ENCODE measurements at regions not wholly inside any gene's neighbourhood (a gene's known extent, or its start where the extent isn't known, plus 50 kb on each side); places are given as distances from the start of the nearest gene placed in this dataset.
"Not testable (repeated sequence)": the region's sequence is repeated elsewhere in the genome, so short reads cannot be mapped to it uniquely, and the experiment has no call there.

GRCh38 chr15:100772892-100773520 lies 106.6 kb upstream of the ALDH1A3 start:
- no peak for TF ChIP-seq EP300 (IDR thresholded peaks at IDR 0.05)
- no peak for TF ChIP-seq POLR2A (IDR thresholded peaks at IDR 0.05; ENCODE audit: low read depth)
- TF ChIP-seq POLR2AphosphoS5 (IDR thresholded peaks at IDR 0.05), result no peak
- TF ChIP-seq, protein P1, sequence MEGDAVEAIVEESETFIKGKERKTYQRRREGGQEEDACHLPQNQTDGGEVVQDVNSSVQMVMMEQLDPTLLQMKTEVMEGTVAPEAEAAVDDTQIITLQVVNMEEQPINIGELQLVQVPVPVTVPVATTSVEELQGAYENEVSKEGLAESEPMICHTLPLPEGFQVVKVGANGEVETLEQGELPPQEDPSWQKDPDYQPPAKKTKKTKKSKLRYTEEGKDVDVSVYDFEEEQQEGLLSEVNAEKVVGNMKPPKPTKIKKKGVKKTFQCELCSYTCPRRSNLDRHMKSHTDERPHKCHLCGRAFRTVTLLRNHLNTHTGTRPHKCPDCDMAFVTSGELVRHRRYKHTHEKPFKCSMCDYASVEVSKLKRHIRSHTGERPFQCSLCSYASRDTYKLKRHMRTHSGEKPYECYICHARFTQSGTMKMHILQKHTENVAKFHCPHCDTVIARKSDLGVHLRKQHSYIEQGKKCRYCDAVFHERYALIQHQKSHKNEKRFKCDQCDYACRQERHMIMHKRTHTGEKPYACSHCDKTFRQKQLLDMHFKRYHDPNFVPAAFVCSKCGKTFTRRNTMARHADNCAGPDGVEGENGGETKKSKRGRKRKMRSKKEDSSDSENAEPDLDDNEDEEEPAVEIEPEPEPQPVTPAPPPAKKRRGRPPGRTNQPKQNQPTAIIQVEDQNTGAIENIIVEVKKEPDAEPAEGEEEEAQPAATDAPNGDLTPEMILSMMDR (IDR thresholded peaks at IDR 0.05), result no peak
- Histone ChIP-seq H3K4me3 (no peak overlapping the region), H3K4me1 (no peaks in the 10 kb centered on the region), H3K27ac (replicated peaks in 1 of 4) (no peak overlapping the region), H3K36me3 (no peaks in the 10 kb centered on the region), H3K27me3 (no peaks in the 10 kb centered on the region), H3K9me3 (no peaks in the 10 kb centered on the region)
- peak; percentile 57 for DNase-seq (ENCODE audit: extremely low spot score)
- WGBS, result 94% methylated on average over 9 of the region's 9 CpGs
- intact Hi-C loops (cut with DNase I), result no loop called here

DNA sequence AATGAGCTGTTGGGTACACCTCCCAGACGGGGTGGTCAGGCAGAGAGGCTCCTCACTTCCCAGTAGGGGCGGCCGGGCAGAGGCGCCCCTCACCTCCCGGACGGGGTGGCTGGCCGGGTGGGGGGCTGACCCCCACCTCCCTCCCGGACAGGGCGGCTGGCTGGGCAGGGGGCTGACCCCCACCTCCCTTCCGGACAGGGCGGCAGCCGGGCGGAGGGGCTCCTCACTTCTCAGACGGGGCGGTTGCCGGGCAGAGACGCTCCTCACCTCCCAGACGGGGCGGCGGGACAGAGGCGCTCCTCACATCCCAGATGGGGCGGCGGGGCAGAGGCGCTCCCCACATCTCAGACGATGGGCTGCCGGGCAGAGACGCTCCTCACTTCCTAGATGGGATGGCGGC lies 105.6 kb upstream of the ALDH1A3 start:
- H3K36me3 ChIP-seq; H3K4me1 ChIP-seq; H3K4me3 ChIP-seq; H3K27me3 ChIP-seq; H3K9me3 ChIP-seq; DNase-seq (ENCODE audit: extremely low spot score); intact Hi-C loops (cut with DNase I); H3K27ac ChIP-seq (replicated peaks in 1 of 4): not testable (repeated sequence)
- WGBS, result 96% methylated on average over 8 of the region's 28 CpGs

GRCh38 chr15:100775581-100776185 lies 103.9 kb upstream of the ALDH1A3 start:
- intact Hi-C loops (cut with DNase I), result no loop called here
- DNase-seq (ENCODE audit: extremely low spot score), result peak; percentile 85
- no peak overlapping the region for H3K27ac ChIP-seq (replicated peaks in 1 of 4)

GRCh38 chr15:100777821-100778220 lies 101.8 kb upstream of the ALDH1A3 start:
- H3K4me1 ChIP-seq, result no peaks in the 10 kb centered on the region
- no peak overlapping the region for H3K4me3 ChIP-seq
- 92% methylated on average over 2 of the region's 2 CpGs for WGBS
- peaks cover 0 to 20% (median 0%) of the 10 kb centered on the region in 4 donors for H3K27me3 ChIP-seq
- no peaks in the 10 kb centered on the region for H3K36me3 ChIP-seq
- intact Hi-C loops (cut with DNase I), result no loop called here
- TF ChIP-seq POLR2A (IDR thresholded peaks at IDR 0.05; ENCODE audit: low read depth), result no peak
- TF ChIP-seq POLR2AphosphoS5 (IDR thresholded peaks at IDR 0.05), result no peak
- TF ChIP-seq, protein P1 (IDR thresholded peaks at IDR 0.05), result no peak
- TF ChIP-seq EP300 (IDR thresholded peaks at IDR 0.05), result no peak
- no peak for DNase-seq (ENCODE audit: extremely low spot score)
- no peaks in the 10 kb centered on the region for H3K9me3 ChIP-seq
- no peak overlapping the region for H3K27ac ChIP-seq (replicated peaks in 1 of 4)

More at GRCh38 chr15:100775581-100776185, 103.9 kb upstream of the ALDH1A3 start:
- WGBS, result 97% methylated on average over 12 of the region's 12 CpGs
- Histone ChIP-seq H3K27me3 (peaks cover 0 to 5% (median 0%) of the 10 kb centered on the region in 4 donors), H3K9me3 (no peaks in the 10 kb centered on the region), H3K36me3 (no peaks in the 10 kb centered on the region), H3K4me3 (no peak overlapping the region), H3K4me1 (no peaks in the 10 kb centered on the region)
- TF ChIP-seq EP300 (IDR thresholded peaks at IDR 0.05), result no peak
- TF ChIP-seq, protein P1 (IDR thresholded peaks at IDR 0.05), result no peak
- no peak for TF ChIP-seq POLR2A (IDR thresholded peaks at IDR 0.05; ENCODE audit: low read depth)

DNA sequence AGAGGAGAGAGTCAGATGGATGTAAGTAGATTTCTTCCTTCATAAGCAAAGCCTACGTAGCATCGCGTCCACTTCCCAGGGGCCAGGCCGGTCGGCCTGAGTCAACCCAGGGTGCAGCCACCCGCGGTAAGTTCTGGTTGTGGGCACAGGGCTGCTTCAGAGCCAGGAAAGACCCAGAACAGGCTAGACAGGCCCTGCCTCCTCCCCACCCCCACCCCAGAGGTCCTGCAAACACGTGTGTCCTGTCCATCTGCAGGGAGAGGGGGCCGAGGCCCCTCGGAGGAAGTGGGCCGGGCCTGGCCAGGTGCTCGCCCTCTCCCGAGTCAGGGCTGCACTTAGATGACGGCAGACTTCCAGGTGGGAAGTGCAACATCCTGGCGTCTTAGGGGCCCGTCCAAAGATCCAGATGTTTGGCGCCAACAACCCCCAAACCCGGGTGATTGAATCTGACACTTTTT lies 100.8 kb upstream of the ALDH1A3 start:
- Histone ChIP-seq H3K9me3 (no peaks in the 10 kb centered on the region), H3K27ac (replicated peaks in 1 of 4) (no peak overlapping the region), H3K27me3 (peaks cover 0 to 20% (median 0%) of the 10 kb centered on the region in 4 donors), H3K4me1 (no peaks in the 10 kb centered on the region), H3K4me3 (no peak overlapping the region), H3K36me3 (no peaks in the 10 kb centered on the region)
- 61% methylated on average over 12 of the region's 18 CpGs for WGBS
- DNase-seq (ENCODE audit: extremely low spot score), result peak; percentile 50
- intact Hi-C loops (cut with DNase I), result no loop called here
- no peak for TF ChIP-seq EP300 (IDR thresholded peaks at IDR 0.05)
- no peak for TF ChIP-seq POLR2A (IDR thresholded peaks at IDR 0.05; ENCODE audit: low read depth)
- TF ChIP-seq, protein P1 (IDR thresholded peaks at IDR 0.05), result no peak
- no peak for TF ChIP-seq POLR2AphosphoS5 (IDR thresholded peaks at IDR 0.05)
